HUES6 (cell line): ENCODE measurements at regions not wholly inside any gene's neighbourhood (a gene's known extent, or its start where the extent isn't known, plus 50 kb on each side); places are given as distances from the start of the nearest gene placed in this dataset.

Source experiments
- H3K27ac ChIP-seq: 2 replicates; pipeline ENCODE4 v1.7.0; 2013; ENCODE audit warnings: low read depth, mild to moderate bottlenecking, low read length, inconsistent platforms
- H3K27me3 ChIP-seq: 2 replicates; pipeline ENCODE4 v1.6.1; 2013; ENCODE audit warnings: low read length; ENCODE audit not compliant: control insufficient read depth, insufficient read depth
- H3K36me3 ChIP-seq: 2 replicates; pipeline ENCODE4 v1.6.1; 2013; ENCODE audit warnings: low read length; ENCODE audit not compliant: control insufficient read depth, insufficient read depth
- H3K4me1 ChIP-seq: 2 replicates; pipeline ENCODE4 v1.6.1; 2013; ENCODE audit warnings: low read length; ENCODE audit not compliant: control insufficient read depth, insufficient read depth
- H3K4me3 ChIP-seq: 2 replicates; pipeline ENCODE4 v1.5.1; 2013; ENCODE audit warnings: low read depth, low read length
- H3K9ac ChIP-seq: one replicate; pipeline ENCODE4 v1.6.1; 2013; ENCODE audit warnings: mild to moderate bottlenecking, low read length
- H3K9me3 ChIP-seq: 2 replicates; pipeline ENCODE4 v1.6.1; 2013; ENCODE audit warnings: low read depth, low read length; ENCODE audit not compliant: control insufficient read depth, insufficient read depth

- H3K4me1 ChIP-seq, result no peaks in the 10 kb centered on the region
- H3K9ac ChIP-seq, result no peak overlapping the region
- no peaks in the 10 kb centered on the region for H3K36me3 ChIP-seq
- no peak overlapping the region for H3K4me3 ChIP-seq
- H3K27me3 ChIP-seq, result no peaks in the 10 kb centered on the region
- no peak overlapping the region for H3K27ac ChIP-seq
- no peaks in the 10 kb centered on the region for H3K9me3 ChIP-seq
Measured at GRCh38 chr5:85288914-85289313, 904.2 kb upstream of the EDIL3 start.

- Histone ChIP-seq H3K4me3 (no peak overlapping the region), H3K9me3 (no peaks in the 10 kb centered on the region), H3K4me1 (no peaks in the 10 kb centered on the region), H3K36me3 (no peaks in the 10 kb centered on the region), H3K9ac (no peak overlapping the region), H3K27me3 (no peaks in the 10 kb centered on the region), H3K27ac (no peak overlapping the region)
Measured at GRCh38 chr5:85293145-85293785, 908.6 kb upstream of the EDIL3 start.

GRCh38 chr5:85304524-85304923, 919.8 kb upstream of the EDIL3 start:
- no peaks in the 10 kb centered on the region for H3K27me3 ChIP-seq
- H3K4me3 ChIP-seq, result no peak overlapping the region
- no peak overlapping the region for H3K27ac ChIP-seq
- H3K9me3 ChIP-seq, result no peaks in the 10 kb centered on the region
- H3K36me3 ChIP-seq, result no peaks in the 10 kb centered on the region
- no peaks in the 10 kb centered on the region for H3K4me1 ChIP-seq
- H3K9ac ChIP-seq, result no peak overlapping the region

- Histone ChIP-seq H3K4me1 (no peaks in the 10 kb centered on the region), H3K27me3 (no peaks in the 10 kb centered on the region), H3K4me3 (no peak overlapping the region), H3K9ac (no peak overlapping the region), H3K36me3 (no peaks in the 10 kb centered on the region), H3K9me3 (no peaks in the 10 kb centered on the region), H3K27ac (no peak overlapping the region)
Measured at GRCh38 chr5:85305766-85306165, 921.1 kb upstream of the EDIL3 start.

GRCh38 chr5:85311536-85311935, 926.9 kb upstream of the EDIL3 start:
- Histone ChIP-seq H3K9me3 (no peaks in the 10 kb centered on the region), H3K9ac (no peak overlapping the region), H3K36me3 (no peaks in the 10 kb centered on the region), H3K4me1 (no peaks in the 10 kb centered on the region), H3K27me3 (no peaks in the 10 kb centered on the region), H3K27ac (no peak overlapping the region), H3K4me3 (no peak overlapping the region)

GRCh38 chr5:85320495-85320894, 935.8 kb upstream of the EDIL3 start:
- Histone ChIP-seq H3K27me3 (no peaks in the 10 kb centered on the region), H3K36me3 (no peaks in the 10 kb centered on the region), H3K4me1 (no peaks in the 10 kb centered on the region), H3K9me3 (no peaks in the 10 kb centered on the region), H3K4me3 (no peak overlapping the region), H3K27ac (no peak overlapping the region), H3K9ac (no peak overlapping the region)

DNA sequence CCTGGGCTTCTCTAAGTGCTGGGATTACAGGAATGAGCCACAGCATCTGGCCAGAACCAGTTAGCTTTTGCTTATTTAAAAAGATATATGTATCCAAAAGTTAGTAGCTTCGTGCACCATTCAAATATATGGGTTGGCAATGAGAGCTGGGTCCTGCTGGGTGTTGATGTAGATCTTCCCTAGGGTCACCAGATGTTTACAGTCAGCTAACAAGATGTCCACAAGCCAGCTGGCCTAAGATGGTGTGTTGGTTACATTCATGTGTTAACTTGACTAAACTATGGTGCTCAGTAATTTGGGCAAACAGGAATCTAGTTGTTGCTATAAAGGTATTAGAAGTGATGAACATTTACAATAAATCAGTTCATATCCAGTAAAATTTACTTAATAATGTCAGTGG, 948.6 kb upstream of the EDIL3 start:
- Histone ChIP-seq H3K4me1 (no peaks in the 10 kb centered on the region), H3K27me3 (no peaks in the 10 kb centered on the region), H3K36me3 (no peaks in the 10 kb centered on the region), H3K9me3 (no peaks in the 10 kb centered on the region), H3K9ac (no peak overlapping the region), H3K27ac (no peak overlapping the region), H3K4me3 (no peak overlapping the region)

- no peaks in the 10 kb centered on the region for H3K36me3 ChIP-seq
- no peak overlapping the region for H3K4me3 ChIP-seq
- no peaks in the 10 kb centered on the region for H3K9me3 ChIP-seq
- H3K27ac ChIP-seq, result no peak overlapping the region
- H3K27me3 ChIP-seq, result no peaks in the 10 kb centered on the region
- no peaks in the 10 kb centered on the region for H3K4me1 ChIP-seq
- no peak overlapping the region for H3K9ac ChIP-seq
Measured at GRCh38 chr5:85337435-85337834, 952.8 kb upstream of the EDIL3 start.

DNA sequence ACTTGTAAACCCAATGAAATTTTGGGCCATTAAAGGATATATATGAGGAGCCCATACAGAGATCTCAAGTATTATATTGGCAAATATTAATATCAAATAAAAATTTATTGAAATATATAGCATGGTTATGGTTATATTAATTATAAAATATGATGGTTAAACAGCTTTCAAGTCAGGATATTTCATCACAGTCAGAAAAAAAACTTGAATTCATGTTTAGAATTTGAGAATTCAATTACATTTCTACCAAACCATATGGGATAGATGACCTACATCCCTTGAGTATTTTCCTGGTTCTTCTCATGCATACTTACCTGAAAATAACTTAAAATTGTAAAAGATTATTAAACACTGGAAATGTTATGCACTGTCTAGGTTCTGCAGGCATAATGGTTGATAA, 956.1 kb upstream of the EDIL3 start:
- Histone ChIP-seq H3K4me3 (no peak overlapping the region), H3K9me3 (peaks cover 4% of the 10 kb centered on the region), H3K4me1 (no peaks in the 10 kb centered on the region), H3K27ac (no peak overlapping the region), H3K27me3 (no peaks in the 10 kb centered on the region), H3K36me3 (no peaks in the 10 kb centered on the region), H3K9ac (no peak overlapping the region)

- no peak overlapping the region for H3K27ac ChIP-seq
- no peaks in the 10 kb centered on the region for H3K27me3 ChIP-seq
- H3K4me1 ChIP-seq, result no peaks in the 10 kb centered on the region
- H3K9ac ChIP-seq, result no peak overlapping the region
- H3K9me3 ChIP-seq, result peaks cover 4% of the 10 kb centered on the region
- H3K4me3 ChIP-seq, result no peak overlapping the region
- no peaks in the 10 kb centered on the region for H3K36me3 ChIP-seq
Measured at GRCh38 chr5:85345818-85346217, 961.1 kb upstream of the EDIL3 start.

GRCh38 chr5:85357309-85357708, 972.6 kb upstream of the EDIL3 start:
- no peak overlapping the region for H3K9ac ChIP-seq
- no peaks in the 10 kb centered on the region for H3K4me1 ChIP-seq
- no peaks in the 10 kb centered on the region for H3K36me3 ChIP-seq
- no peak overlapping the region for H3K4me3 ChIP-seq
- H3K9me3 ChIP-seq, result no peaks in the 10 kb centered on the region
- H3K27me3 ChIP-seq, result no peaks in the 10 kb centered on the region
- H3K27ac ChIP-seq, result no peak overlapping the region

DNA sequence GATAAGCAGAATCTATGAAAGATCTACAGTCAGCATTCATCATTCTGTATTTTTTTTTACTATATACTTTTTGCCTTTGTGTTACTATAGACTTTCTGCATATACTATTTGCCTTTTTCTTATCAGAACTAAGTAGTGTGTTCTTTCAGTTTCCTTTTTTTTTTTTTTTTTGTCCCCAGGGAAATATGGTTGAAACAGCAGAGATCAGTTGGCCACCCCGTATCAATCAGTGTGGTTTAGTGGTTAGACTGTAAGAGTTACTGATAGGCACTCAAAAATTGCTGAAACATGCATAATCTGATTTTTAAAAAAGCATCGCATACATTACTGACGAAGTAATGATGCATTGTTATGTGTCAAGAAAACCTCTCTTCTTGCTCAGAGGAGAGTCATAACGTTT, 990.8 kb upstream of the EDIL3 start:
- no peak overlapping the region for H3K4me3 ChIP-seq
- H3K9me3 ChIP-seq, result no peaks in the 10 kb centered on the region

More for the DNA sequence above, 990.8 kb upstream of the EDIL3 start:
- no peak overlapping the region for H3K9ac ChIP-seq
- no peaks in the 10 kb centered on the region for H3K27me3 ChIP-seq
- no peaks in the 10 kb centered on the region for H3K4me1 ChIP-seq
- H3K27ac ChIP-seq, result no peak overlapping the region
- H3K36me3 ChIP-seq, result no peaks in the 10 kb centered on the region
